Breast epithelium (tissue), 4 donors: ENCODE measurements at regions not wholly inside any gene's neighbourhood (a gene's known extent, or its start where the extent isn't known, plus 50 kb on each side); places are given as distances from the start of the nearest gene placed in this dataset.

Experiments used
- DNase-seq, 2 donors: peaks; one replicate each; pipeline ENCODE4 v3.0.0-alpha.2; 2019; ENCODE audit warnings: low spot score in 2 of 2
- H3K27ac ChIP-seq, 2 donors: fragments of 200-600 bp; sonication (generic) in 1 of 2; one replicate each; pipeline ENCODE4 v1.5.1; 2016 to 2019; ENCODE audit warnings: mild to moderate bottlenecking in 1 of 2
- H3K27me3 ChIP-seq, 2 donors: fragments of 200-600 bp; sonication (generic) in 1 of 2; one replicate each; pipeline versions ENCODE4 v1.5.1 to v1.6.0; 2017 to 2019; ENCODE audit warnings: control low read depth in 1 of 2, mild to moderate bottlenecking in 1 of 2
- H3K36me3 ChIP-seq: fragments of 200-600 bp; one replicate; pipeline ENCODE4 v1.5.1; 2019
- H3K4me1 ChIP-seq, 2 donors: fragments of 200-600 bp; sonication (generic); one replicate each; pipeline ENCODE4 v1.5.1; 2016 to 2019; ENCODE audit warnings: control low read depth in 1 of 2
- H3K4me3 ChIP-seq, 3 donors: fragments of 200-600 bp; sonication (generic); 1 replicate in 2 of 3; 2 replicates in 1 of 3; pipeline ENCODE4 v1.5.1; 2016 to 2019; ENCODE audit warnings: mild to moderate bottlenecking in 3 of 3, moderate library complexity in 2 of 3
- H3K9me3 ChIP-seq, 2 donors: fragments of 200-600 bp; sonication (generic) in 1 of 2; one replicate each; pipeline ENCODE4 v1.5.1; 2016 to 2019; ENCODE audit warnings: control low read depth in 1 of 2
- CTCF ChIP-seq, 3 donors: fragments of 450-650 bp; IDR thresholded peaks; one replicate each; pipeline ENCODE4 v1.5.1; 2016 to 2017; ENCODE audit warnings: antibody characterized with exemption in 3 of 3, mild to moderate bottlenecking in 3 of 3, moderate library complexity in 3 of 3
- POLR2A ChIP-seq: fragments of 450-650 bp; IDR thresholded peaks from one replicate; pipeline ENCODE4 v1.6.1; 2016; ENCODE audit warnings: antibody characterized with exemption, mild to moderate bottlenecking, moderate library complexity
- POLR2AphosphoS5 ChIP-seq, 3 donors: sonication (generic); formaldehyde crosslinking; IDR thresholded peaks; one replicate each; pipeline ENCODE4 v1.6.1; 2017; ENCODE audit warnings: antibody characterized with exemption in 3 of 3
- intact Hi-C: fragments of 100-400 bp; cut with DNase I; formaldehyde crosslinking; loops from one replicate; pipeline ENCODE4 v1.15.1; 2023; ENCODE audit warnings: low total_unique reads

- Histone ChIP-seq H3K36me3 (no peaks in the 10 kb centered on the region), H3K27me3 (no peaks in the 10 kb centered on the region), H3K27ac (no peak overlapping the region), H3K4me3 (no peak overlapping the region), H3K9me3 (no peaks in the 10 kb centered on the region), H3K4me1 (no peaks in the 10 kb centered on the region)
- intact Hi-C loops = no loop called here
- DNase-seq = no peak
- TF ChIP-seq CTCF (IDR thresholded peaks at IDR 0.05) (no peak), POLR2A (no peak)
These were observed 65.7 kb upstream of the IL12A start for GRCh38 chr3:159922861-159923312.

- no peak for DNase-seq
- H3K27me3 ChIP-seq = no peaks in the 10 kb centered on the region
- no peak overlapping the region for H3K4me3 ChIP-seq
- intact Hi-C loops = no loop called here
- H3K27ac ChIP-seq = no peak overlapping the region
- H3K4me1 ChIP-seq = no peaks in the 10 kb centered on the region
- no peaks in the 10 kb centered on the region for H3K36me3 ChIP-seq
- TF ChIP-seq CTCF (IDR thresholded peaks at IDR 0.05) (no peak), POLR2A (no peak), POLR2AphosphoS5 (IDR thresholded peaks at IDR 0.05) (no peak)
- H3K9me3 ChIP-seq = no peaks in the 10 kb centered on the region
These were observed 65.3 kb upstream of the IL12A start for GRCh38 chr3:159923336-159923735.

- Histone ChIP-seq H3K4me3 (no peak overlapping the region), H3K4me1 (no peaks in the 10 kb centered on the region), H3K9me3 (no peaks in the 10 kb centered on the region), H3K36me3 (no peaks in the 10 kb centered on the region), H3K27me3 (no peaks in the 10 kb centered on the region), H3K27ac (no peak overlapping the region)
- no peak for DNase-seq
- TF ChIP-seq POLR2A (no peak), POLR2AphosphoS5 (IDR thresholded peaks at IDR 0.05) (no peak), CTCF (IDR thresholded peaks at IDR 0.05) (no peak)
- intact Hi-C loops = no loop called here
These were observed 64.7 kb upstream of the IL12A start for GRCh38 chr3:159923956-159924355.

- intact Hi-C loops = no loop called here
- TF ChIP-seq POLR2AphosphoS5 (IDR thresholded peaks at IDR 0.05) (no peak), POLR2A (no peak), CTCF (IDR thresholded peaks at IDR 0.05) (no peak)
- Histone ChIP-seq H3K36me3 (no peaks in the 10 kb centered on the region), H3K4me3 (no peak overlapping the region), H3K27me3 (no peaks in the 10 kb centered on the region), H3K27ac (no peak overlapping the region), H3K9me3 (no peaks in the 10 kb centered on the region), H3K4me1 (no peaks in the 10 kb centered on the region)
- DNase-seq = no peak
These were observed 64.2 kb upstream of the IL12A start for GRCh38 chr3:159924411-159924810.

GRCh38 chr3:159925248-159925647 is 63.4 kb upstream of the IL12A start:
- DNase-seq = no peak
- H3K4me3 ChIP-seq = no peak overlapping the region
- intact Hi-C loops = no loop called here
- H3K4me1 ChIP-seq = no peaks in the 10 kb centered on the region
- H3K9me3 ChIP-seq = no peaks in the 10 kb centered on the region
- no peaks in the 10 kb centered on the region for H3K36me3 ChIP-seq
- H3K27ac ChIP-seq = no peak overlapping the region
- no peaks in the 10 kb centered on the region for H3K27me3 ChIP-seq
- no peak for TF ChIP-seq CTCF (IDR thresholded peaks at IDR 0.05)
- no peak for TF ChIP-seq POLR2A
- no peak for TF ChIP-seq POLR2AphosphoS5 (IDR thresholded peaks at IDR 0.05)
